Panc1 (cell line): ENCODE measurements at regions not wholly inside any gene's neighbourhood (a gene's known extent, or its start where the extent isn't known, plus 50 kb on each side); places are given as distances from the start of the nearest gene placed in this dataset.

Source experiments
- POLR2AphosphoS5 ChIP-seq: IDR thresholded peaks from 2 replicates; pipeline ENCODE4 v1.6.1; 2012; ENCODE audit warnings: mild to moderate bottlenecking, low read depth, low read length, moderate library complexity
- TCF7L2 ChIP-seq: IDR thresholded peaks from 2 replicates; pipeline ENCODE4 v1.6.1; 2011; ENCODE audit warnings: mild to moderate bottlenecking, low read depth, low read length, inconsistent platforms
- TF ChIP-seq, protein P1 (sequence below): fragments of 450-650 bp; IDR thresholded peaks from 2 replicates; pipeline ENCODE4 v1.5.1; 2017; ENCODE audit warnings: mild to moderate bottlenecking

- TF ChIP-seq, protein P1, sequence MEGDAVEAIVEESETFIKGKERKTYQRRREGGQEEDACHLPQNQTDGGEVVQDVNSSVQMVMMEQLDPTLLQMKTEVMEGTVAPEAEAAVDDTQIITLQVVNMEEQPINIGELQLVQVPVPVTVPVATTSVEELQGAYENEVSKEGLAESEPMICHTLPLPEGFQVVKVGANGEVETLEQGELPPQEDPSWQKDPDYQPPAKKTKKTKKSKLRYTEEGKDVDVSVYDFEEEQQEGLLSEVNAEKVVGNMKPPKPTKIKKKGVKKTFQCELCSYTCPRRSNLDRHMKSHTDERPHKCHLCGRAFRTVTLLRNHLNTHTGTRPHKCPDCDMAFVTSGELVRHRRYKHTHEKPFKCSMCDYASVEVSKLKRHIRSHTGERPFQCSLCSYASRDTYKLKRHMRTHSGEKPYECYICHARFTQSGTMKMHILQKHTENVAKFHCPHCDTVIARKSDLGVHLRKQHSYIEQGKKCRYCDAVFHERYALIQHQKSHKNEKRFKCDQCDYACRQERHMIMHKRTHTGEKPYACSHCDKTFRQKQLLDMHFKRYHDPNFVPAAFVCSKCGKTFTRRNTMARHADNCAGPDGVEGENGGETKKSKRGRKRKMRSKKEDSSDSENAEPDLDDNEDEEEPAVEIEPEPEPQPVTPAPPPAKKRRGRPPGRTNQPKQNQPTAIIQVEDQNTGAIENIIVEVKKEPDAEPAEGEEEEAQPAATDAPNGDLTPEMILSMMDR, result no peak
- TF ChIP-seq POLR2AphosphoS5, result no peak
- no peak for TF ChIP-seq TCF7L2
Observed at GRCh38 chr6:106026748-106027715, 59.1 kb upstream of the PRDM1 start.
